ENCODE measurements at regions not wholly inside any gene's neighbourhood (a gene's known extent, or its start where the extent isn't known, plus 50 kb on each side); places are given as distances from the start of the nearest gene placed in this dataset.

GRCh38 chr2:42913280-42913878, 121.0 kb upstream of the HAAO start:
- RAD21 ChIA-PET (ENCODE audit: low non-redundant PET in 1 of 2, low total read pairs in 2 of 2, uncharacterized antibody in 2 of 2, unreplicated experiment in 2 of 2), result no interaction called here
- no peak for TF ChIP-seq JUND (IDR thresholded peaks at IDR 0.05)
- TF ChIP-seq ZBTB33 (IDR thresholded peaks at IDR 0.05; ENCODE audit: extremely low read depth, insufficient replicate concordance, low read length), result no peak
- TF ChIP-seq SIN3A (IDR thresholded peaks at IDR 0.05; ENCODE audit: low read depth), result no peak
- TF ChIP-seq TCF7L2 (IDR thresholded peaks at IDR 0.05; ENCODE audit: borderline replicate concordance, extremely low read depth, insufficient read depth, insufficient read length), result no peak
- TF ChIP-seq ELF1 (IDR thresholded peaks at IDR 0.05; ENCODE audit: borderline replicate concordance, low read depth), result no peak
- no peak for TF ChIP-seq EZH2 (IDR thresholded peaks at IDR 0.05)
- no peak for TF ChIP-seq YY1 (IDR thresholded peaks at IDR 0.05; ENCODE audit: extremely low read depth, insufficient replicate concordance, low read depth, low read length)
- TF ChIP-seq SRF (IDR thresholded peaks at IDR 0.05; ENCODE audit: low read depth), result no peak
- TF ChIP-seq SP1 (IDR thresholded peaks at IDR 0.05; ENCODE audit: low read depth), result no peak
- TF ChIP-seq REST (IDR thresholded peaks at IDR 0.05; ENCODE audit: low read depth), result no peak
- TF ChIP-seq POLR2AphosphoS5 (IDR thresholded peaks at IDR 0.05; ENCODE audit: low read depth, low read length), result no peak
- no peak for TF ChIP-seq EZH2phosphoT487 (IDR thresholded peaks at IDR 0.05; ENCODE audit: borderline replicate concordance)
- no peak for TF ChIP-seq FOSL1 (IDR thresholded peaks at IDR 0.05; ENCODE audit: low read depth)
- no peak for TF ChIP-seq ZNF274 (IDR thresholded peaks at IDR 0.05; ENCODE audit: low read depth, low read length)
- TF ChIP-seq EGR1 (IDR thresholded peaks at IDR 0.05; ENCODE audit: low read depth), result no peak
- TF ChIP-seq RAD21 (IDR thresholded peaks at IDR 0.05; ENCODE audit: low read depth), result no peak
- TF ChIP-seq ZFX (IDR thresholded peaks at IDR 0.05), result no peak
- peaks cover 7% of the 10 kb centered on the region; the same call in 1 of the 2 replicates for H3K27me3 ChIP-seq (ENCODE audit: insufficient read depth, low read length)
- H3K9ac ChIP-seq (ENCODE audit: low read length), result no peak overlapping the region
- intact Hi-C loops (cut with micrococcal nuclease), result no loop called here
- H3K4me2 ChIP-seq (ENCODE audit: low read length), result no peak overlapping the region
- no TSS peak for BruUV-seq (replicated peaks)
- no peak for DNase-seq (ENCODE audit: low read depth, low spot score)
- CTCF ChIA-PET, result no interaction called here
- no peaks in the 10 kb centered on the region for H4K20me1 ChIP-seq (ENCODE audit: insufficient read depth)
- no peaks in the 10 kb centered on the region for H3K79me2 ChIP-seq (ENCODE audit: insufficient read depth, low read length)
- ATAC-seq, result no peak
- no peak overlapping the region for H3K4me3 ChIP-seq (replicated peaks in 1 of 2; ENCODE audit: low read depth in 1 of 2, low read length in 2 of 2)
- H3K36me3 ChIP-seq (ENCODE audit: control insufficient read depth in 1 of 2, insufficient read depth in 2 of 2, low read length in 2 of 2), result no peaks in the 10 kb centered on the region
- no peaks in the 10 kb centered on the region for H3K4me1 ChIP-seq (ENCODE audit: control insufficient read depth in 1 of 2, insufficient read depth in 2 of 2, low read length in 2 of 2)
- H3K9me2 ChIP-seq (ENCODE audit: insufficient read depth), result no peaks in the 10 kb centered on the region
- no peaks in the 10 kb centered on the region for H3K9me3 ChIP-seq (ENCODE audit: control insufficient read depth in 1 of 2, insufficient read depth in 1 of 2, low read depth in 1 of 2, low read length in 2 of 2)
- POLR2A ChIA-PET, result no interaction called here
- H2AFZ ChIP-seq (ENCODE audit: low read depth, low read length, poor library complexity, severe bottlenecking), result no peak overlapping the region
- no peak overlapping the region for H3K27ac ChIP-seq (ENCODE audit: low read depth, low read length)
